GM19238 (cell line): ENCODE measurements at regions not wholly inside any gene's neighbourhood (a gene's known extent, or its start where the extent isn't known, plus 50 kb on each side); places are given as distances from the start of the nearest gene placed in this dataset.
"Not testable (repeated sequence)": the region's sequence is repeated elsewhere in the genome, so short reads cannot be mapped to it uniquely, and the experiment has no call there.

Source experiments
- DNase-seq: peaks from one replicate; pipeline ENCODE4 v3.0.0; 2011; ENCODE audit warnings: low spot score; ENCODE audit not compliant: insufficient read length

DNA sequence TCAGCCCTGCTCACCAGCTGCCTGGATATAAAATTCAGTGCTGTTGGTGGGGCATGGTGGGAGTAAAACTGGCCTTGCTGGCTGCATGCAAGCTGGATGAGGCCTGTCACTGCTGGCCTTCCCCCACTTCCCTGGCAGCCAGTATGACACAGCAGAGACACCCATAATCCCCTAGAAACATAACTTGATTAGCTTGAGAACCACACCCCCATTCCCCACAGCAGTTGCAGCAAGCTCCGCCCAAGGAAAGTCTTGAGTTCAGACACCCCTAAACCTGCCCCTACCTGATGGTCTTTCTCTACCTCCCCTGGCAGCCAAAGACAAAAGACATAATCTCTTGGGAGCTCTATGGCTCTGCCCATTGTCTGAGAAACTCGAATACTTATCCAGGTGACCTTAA lies 405.1 kb upstream of the NECTIN3 start:
- no peak for DNase-seq

DNA sequence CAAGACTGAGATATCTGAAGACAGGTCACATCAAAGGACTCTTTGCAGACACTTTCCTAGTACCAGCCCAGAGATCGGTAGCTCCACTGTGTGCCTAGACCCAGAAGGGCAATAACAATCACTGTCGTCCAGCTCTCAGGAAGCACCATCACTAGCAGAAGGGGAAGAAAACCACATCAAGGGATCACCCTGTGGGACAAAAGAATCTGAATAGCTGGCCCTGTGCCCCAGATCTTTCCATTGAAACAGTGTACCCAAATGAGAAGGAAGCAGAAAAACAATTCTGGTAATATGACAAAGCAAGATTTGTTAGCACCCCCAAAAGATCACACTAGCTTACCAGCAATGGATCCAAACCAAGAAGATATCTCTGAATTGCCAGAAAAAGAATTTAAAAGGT lies 404.4 kb upstream of the NECTIN3 start:
- DNase-seq, result no peak

GRCh38 chr3:110670407-110670806 lies 401.2 kb upstream of the NECTIN3 start:
- no peak for DNase-seq

DNA sequence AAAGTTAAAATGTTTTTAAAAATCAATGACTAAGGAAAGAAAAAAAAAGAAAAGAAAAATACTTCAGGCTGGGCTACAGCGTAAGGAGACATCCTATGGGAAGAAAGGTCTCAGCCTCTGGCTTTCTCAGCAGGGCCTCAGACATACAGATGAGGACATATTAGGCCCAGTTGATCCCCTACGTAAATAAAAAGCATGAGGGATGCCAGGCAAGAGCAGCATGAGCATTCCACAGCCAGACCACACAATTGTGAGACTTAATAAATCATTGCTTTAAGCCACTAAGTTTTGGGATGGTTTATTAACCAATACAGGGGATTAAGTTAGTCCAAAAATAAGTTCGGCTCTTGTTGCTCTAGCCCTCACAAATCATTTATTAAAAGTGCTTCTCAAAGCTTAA lies 394.1 kb upstream of the NECTIN3 start:
- DNase-seq, result no peak

DNA sequence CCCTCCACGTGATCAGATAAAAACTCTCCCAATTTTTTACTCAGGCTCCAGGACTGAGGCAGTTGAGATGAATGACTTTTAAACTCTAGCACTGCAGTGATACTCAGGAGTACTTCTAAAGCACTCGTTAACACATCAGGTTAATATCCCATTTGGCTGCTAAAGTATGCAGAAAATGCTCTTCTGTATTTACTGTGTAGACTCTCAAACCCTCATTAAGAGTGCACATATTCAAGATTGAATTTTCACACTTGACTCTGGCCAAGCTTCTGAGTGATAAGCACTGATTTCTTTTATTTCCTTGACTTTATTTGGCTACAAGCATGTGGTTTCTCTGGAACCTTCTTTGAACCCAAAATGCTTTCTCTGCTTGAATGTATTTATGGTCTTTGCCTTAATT lies 392.3 kb upstream of the NECTIN3 start:
- DNase-seq, result no peak

DNA sequence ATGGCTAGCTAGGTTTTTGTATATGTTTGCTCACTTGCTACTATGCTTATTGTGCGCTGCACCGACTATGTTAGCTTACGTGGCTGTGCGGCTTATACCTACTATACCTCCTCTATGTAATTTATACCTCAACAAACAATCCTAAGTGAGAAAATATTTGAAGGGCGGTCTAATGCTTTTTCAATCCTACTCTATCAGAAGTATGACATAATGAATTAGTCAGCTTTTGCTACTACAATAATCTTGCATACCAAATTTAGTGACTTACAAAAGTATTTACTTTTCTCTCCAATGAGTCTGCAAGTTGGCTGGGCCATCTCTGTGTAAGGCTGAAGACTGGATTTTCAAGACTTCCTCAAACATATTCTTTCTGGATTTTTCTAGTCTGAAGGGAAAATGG lies 391.2 kb upstream of the NECTIN3 start:
- DNase-seq, result no peak

DNA sequence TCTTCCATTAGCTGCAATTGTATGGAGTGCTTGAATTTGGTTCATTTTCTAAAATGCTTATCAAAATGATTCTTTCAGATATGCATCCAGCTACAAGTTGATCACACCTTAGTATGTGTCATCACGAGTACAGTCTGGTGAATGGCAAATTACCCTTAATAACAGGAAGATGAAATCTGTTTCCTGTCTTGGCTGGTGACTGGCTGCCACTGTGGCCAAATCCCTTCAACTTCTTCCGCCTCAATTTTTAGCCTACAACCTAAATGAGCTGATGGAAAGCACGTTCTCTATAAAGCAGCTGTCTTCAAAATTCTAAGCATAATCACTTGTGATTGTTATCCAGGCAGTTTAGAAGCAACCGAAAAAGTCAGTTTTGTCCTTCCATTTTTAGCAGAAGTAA lies 387.1 kb upstream of the NECTIN3 start:
- DNase-seq, result no peak

- DNase-seq, result no peak
Measured at GRCh38 chr3:110685630-110686029, 386.0 kb upstream of the NECTIN3 start.

DNA sequence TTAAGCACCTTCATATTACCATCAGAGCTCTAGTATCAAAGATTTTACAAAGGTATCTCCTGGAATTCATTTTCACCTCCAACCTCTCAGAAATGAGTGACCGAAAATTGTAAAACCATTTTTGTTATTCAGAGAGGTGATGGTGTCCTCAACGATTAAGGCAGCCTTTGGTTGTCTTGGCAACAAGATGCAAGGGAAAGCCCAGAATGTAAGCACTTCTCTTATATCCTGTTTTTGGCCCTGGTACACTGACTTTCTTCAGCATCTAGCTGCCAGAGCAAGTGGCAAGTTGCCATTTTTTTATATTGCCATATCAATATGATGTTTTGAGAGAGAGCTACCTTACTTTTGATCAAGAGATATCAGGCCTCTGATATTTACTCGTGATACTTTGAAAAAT lies 384.9 kb upstream of the NECTIN3 start:
- DNase-seq, result no peak

- DNase-seq, result no peak
Measured at GRCh38 chr3:110687138-110687537, 384.5 kb upstream of the NECTIN3 start.

- no peak for DNase-seq
Measured at GRCh38 chr3:110697961-110698360, 373.7 kb upstream of the NECTIN3 start.

DNA sequence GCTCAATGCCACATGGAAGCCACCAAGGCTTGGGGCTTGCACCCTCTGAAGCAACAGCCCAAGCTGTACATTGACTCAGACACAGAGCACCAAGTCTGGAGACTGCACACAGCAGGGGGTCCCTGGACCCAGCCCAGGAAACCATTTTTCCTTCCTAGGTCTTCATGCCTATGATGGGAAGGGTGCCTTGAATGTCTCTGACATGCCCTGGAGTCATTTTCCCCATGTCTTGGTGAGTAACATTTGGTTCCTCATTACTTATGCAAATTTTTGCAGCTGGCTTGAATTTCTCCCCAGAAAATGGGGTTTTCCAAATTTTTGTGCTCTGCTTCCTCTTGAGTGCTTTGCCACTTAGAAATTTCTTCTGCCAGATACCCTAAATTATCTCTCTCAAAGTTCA lies 367.3 kb upstream of the NECTIN3 start:
- DNase-seq, result not testable (repeated sequence)

GRCh38 chr3:110708156-110708555 lies 363.5 kb upstream of the NECTIN3 start:
- DNase-seq, result no peak

- no peak for DNase-seq
Measured at GRCh38 chr3:110710156-110710555, 361.5 kb upstream of the NECTIN3 start.

DNA sequence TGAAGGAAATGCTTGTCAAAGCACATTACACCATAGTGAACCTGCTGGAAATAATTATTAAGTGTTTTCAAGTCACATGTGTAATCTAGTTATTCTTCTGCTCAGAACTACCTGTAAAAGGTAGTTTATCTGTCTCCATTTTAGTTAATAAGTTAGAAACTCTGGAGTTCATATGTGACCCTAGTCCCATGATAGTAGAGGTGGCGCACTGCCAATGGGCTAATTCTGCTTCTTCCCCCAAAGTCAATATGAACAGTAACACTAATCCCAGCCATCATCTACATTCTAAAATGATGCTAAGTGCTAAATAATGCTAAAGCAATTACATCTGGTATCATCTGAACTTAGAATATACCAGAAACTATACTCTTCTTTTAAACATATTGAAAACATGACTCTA lies 361.0 kb upstream of the NECTIN3 start:
- DNase-seq, result no peak

- DNase-seq, result no peak
Measured at GRCh38 chr3:110711130-110711832, 360.3 kb upstream of the NECTIN3 start.

- no peak for DNase-seq
Measured at GRCh38 chr3:110711851-110712516, 359.6 kb upstream of the NECTIN3 start.

DNA sequence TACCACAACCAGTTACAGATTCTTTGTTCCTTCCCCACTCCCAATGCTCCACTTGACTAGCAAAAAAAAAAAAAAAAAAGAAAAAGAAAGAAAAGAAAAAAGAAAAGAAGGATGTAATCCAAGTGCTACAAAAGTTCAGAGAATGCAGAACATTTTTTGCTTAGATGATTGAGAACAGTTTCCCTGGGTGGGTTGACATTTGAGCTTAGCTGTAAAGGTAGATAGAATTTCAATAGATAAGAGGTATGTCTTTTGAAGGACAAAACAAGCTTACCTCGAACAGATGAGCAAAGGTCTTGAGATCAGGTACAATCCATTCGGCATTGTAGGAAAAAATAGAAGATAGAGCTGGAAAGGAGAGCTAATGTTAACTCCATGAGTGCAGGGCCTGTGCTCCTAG lies 344.6 kb upstream of the NECTIN3 start:
- no peak for DNase-seq

- no peak for DNase-seq
Measured at GRCh38 chr3:110731148-110731547, 340.5 kb upstream of the NECTIN3 start.

DNA sequence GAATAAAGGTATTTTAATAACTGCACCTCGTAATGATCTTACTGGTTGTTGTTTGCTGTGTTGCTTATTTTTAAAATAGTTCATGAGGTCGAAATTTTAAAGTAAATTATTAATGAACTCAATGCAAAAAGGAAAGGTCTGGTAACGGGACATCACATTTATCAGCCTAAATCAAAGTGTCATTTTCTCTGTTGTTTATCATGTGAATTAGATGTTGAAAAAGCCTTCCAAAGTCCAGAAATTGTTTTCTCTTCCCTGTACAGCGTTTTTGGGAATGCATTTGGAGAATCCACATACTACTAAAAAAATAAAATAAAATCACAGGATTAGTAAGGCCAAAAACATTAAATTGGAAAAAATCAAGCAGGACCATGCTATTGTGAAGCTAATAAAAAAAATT lies 339.2 kb upstream of the NECTIN3 start:
- no peak for DNase-seq

DNA sequence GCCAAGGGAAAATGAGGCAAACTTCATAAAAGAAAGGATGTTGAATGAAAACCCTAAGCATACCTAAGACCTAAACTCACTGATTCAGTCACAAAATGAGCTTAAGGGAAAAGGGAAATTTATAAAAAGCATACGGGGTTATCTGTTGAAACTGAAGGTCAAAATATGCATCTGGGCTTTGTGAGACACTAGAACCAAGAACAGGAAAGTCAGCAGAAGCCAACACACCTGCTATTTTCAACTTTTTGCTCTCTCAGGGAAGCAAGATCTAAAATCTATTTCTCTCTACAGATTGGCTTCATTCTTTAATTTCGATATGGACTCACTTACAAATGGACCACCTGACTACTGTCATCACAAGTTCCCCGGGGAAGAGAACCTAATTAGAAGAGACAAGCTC lies 338.6 kb upstream of the NECTIN3 start:
- DNase-seq, result no peak

- DNase-seq, result no peak
Measured at GRCh38 chr3:110734524-110734923, 337.1 kb upstream of the NECTIN3 start.

DNA sequence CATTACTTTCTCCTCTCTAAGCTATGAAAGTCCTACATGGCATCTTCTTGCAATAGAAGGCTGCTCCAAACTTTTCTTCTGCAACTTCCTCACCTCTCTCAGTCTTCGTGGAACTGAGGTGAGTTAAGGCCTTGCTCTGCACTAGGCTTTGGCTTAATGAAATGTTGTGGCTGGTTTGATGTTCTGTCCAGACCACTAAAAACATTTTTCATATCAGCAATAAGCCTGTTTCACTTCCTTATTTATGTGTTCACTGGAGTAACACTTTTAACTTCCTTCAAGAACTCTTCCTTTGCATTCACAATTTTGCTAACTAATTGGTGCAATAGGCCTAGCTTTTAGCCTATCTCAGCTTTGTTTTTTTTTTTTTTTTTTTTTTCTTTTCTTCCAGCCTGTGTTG lies 335.3 kb upstream of the NECTIN3 start:
- DNase-seq, result no peak
